Amygdala (tissue), 56 donors: ENCODE measurements at regions not wholly inside any gene's neighbourhood (a gene's known extent, or its start where the extent isn't known, plus 50 kb on each side); places are given as distances from the start of the nearest gene placed in this dataset.
A peak's percentile ranks its signal among the peaks of the same experiment; 100 is the strongest.

Source experiments
- DNase-seq, 56 donors: peaks; one replicate each; lab custom pipeline; 2025; lab: John Stamatoyannopoulos, UW

DNA sequence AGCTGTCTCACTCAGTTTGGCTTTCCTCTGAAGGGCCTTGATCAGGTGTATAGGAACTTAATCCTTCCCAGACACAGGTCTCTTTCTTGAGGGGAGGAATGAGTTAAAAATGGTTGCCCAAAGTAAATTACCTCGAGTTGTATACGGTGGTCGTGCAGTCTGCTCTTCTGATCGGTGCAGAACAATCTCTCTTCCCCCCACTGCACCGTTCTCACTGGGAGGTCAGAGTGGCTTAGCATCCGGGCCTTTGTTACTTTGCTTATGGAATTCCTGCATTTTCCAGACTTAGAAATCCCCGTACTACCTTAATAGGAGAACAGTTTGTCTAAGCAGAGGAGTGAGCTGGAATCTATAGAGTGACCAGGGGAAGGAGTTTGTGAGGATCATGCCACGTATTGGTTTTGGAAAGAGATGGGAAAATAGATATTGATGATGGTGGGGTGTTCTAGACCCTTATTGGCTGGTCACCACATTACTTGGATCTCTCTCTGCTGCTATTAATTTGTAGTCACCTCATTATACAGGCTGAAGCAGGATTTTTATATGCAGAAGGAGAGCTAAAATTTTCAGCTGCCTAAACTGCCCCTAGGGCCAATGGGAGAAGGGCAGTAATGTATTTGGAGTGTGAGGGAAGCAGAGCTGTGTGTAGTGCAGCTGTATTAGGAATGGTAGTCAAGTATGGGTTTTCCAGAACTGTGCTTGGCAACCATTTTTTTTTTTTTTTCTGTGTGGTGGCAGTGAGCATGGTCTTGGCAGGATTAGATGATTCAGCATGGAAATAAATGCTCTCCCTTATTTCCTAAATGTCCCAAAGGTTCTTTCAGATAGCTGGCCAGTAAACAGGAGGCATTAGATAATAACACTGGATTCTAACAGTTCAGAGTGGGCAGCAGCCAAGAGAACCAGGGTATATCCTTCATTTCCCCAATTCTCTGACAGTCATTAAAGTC lies 81.5 kb downstream of the NDUFS5 start:
- DNase-seq, result peak in 1 of 56 donors; percentile 35

- DNase-seq, result no peak
These were observed 83.5 kb downstream of the NDUFS5 start for GRCh38 chr1:39109644-39110043.

GRCh38 chr1:39110325-39110851 lies 84.2 kb downstream of the NDUFS5 start:
- DNase-seq, result no peak

DNA sequence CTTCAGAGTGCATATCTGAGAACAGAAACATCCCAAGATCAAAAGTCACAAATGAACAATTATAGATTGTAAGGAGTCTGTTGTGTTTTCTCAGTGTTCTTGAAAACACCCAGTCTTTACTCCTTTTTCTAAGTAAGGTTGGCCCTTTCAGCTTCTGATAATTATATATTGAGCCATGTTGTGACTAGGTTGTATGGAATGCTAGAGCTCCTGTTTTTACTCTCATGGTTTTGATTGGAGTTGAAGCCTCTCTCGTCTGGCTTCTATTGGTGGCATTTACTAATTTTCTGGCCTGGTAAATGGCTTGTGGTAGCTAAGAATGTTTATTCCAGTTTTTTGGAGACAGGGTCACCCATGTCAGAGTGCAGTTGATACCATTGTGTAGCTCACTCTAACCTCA lies 84.7 kb downstream of the NDUFS5 start:
- DNase-seq, result no peak

- DNase-seq, result no peak
These were observed 87.1 kb downstream of the NDUFS5 start for GRCh38 chr1:39113109-39113743.

DNA sequence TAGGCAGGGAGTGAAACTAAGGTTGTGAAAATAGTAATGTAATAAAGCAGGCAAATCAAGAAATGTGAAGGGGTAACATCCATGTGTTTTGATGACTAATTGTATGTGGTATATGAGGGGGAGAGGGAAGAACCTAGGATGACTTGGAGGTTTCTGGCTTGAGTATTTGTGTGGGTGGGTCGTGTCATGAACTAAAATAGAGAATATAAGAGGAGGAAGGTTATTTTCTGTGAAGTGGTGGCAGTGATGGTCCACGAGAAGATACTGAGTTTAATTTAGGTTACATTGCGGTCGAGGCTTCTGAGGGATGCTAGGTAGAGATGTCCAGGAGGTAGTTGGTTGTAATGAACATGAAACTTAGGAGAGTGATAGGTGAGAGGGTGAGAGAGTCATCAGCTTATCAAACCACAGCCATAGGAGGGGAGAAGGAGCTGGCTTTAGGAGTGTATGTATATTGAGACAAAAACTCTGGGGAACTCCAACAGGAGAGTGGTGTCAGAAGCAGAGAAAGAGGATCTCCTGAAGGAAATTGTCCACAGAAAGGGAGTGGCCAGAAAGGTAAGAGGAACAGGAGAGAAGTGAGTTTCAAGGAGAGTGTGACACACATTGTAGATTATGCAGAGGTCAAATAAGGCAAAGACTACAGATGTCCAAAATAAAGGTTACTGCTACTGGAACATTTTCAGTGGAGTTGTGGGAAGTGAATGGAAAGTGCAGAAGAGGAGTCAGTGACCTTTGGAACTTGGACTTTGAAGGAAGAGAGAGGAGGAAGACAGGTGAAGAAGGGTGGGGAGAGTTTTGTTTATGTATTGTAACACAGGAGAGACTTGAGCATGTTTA lies 89.0 kb upstream of the MACF1 start:
- DNase-seq, result no peak

- no peak for DNase-seq
These were observed 88.3 kb upstream of the MACF1 start for GRCh38 chr1:39116116-39116607.

DNA sequence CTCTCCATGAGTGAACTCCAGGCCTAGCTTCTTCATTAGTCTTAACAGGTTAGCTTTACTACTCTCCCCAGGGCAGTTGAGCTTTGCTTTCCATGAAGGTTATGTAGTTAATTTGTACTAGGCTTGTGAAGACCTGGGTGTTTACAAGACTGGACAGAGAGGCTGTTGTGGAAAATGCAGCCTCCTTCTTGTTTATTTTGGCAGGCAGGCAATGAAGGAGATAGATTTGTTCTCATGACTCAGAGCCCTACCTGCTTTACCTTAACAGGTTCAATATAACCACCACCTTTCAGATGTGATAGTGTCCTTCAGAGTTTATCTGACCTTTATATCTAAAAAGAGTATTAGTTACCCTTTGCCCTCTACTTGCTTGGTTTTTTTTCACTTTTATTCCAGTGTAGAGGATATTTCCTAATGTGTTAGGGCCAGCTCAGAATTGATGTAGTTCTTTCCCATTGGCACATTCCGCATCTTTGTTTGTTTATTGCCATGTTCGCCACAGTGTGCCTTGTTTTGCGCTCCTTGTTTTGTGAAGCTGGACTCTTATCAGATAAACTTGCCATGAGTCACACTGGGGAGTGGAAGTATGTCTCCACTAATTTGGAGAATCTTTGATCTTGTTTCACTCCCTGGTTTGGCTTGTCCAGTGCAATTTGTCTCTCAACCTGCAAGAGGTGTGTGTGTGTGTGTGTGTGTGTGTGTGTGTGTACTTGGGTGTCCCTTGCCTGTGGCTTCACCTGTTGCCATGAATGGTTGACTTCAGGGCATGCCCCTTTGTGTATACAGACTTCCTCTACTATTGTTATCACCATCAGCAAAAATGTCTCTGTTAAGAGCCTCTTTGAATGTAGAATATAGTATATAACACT lies 87.4 kb upstream of the MACF1 start:
- DNase-seq, result no peak

DNA sequence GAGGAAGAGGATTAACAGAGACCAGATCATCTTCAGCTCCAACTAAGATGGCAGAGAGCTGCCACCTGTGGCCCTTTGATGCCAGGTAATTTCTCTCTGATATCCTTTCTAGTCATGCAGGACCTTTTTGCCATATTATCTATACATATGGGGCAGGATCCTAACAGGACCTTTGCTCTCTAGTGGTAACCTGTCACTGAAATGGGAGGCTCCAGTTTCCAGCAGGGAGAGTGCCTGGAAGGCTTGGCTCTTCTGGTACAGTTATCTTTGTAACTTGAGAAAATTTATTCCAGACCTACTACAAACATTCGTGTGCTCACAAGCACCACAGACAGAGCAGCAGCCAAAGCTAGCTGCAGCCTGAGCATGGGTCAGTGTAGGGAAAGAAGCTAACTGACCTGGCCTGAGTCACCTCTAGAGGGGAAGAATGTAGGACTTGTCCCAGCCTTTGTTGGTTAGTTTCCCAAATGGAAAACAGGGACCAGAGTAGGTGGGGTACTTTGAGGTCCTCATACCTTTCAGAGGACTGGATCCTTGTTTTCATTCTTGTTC lies 86.5 kb upstream of the MACF1 start:
- no peak for DNase-seq

DNA sequence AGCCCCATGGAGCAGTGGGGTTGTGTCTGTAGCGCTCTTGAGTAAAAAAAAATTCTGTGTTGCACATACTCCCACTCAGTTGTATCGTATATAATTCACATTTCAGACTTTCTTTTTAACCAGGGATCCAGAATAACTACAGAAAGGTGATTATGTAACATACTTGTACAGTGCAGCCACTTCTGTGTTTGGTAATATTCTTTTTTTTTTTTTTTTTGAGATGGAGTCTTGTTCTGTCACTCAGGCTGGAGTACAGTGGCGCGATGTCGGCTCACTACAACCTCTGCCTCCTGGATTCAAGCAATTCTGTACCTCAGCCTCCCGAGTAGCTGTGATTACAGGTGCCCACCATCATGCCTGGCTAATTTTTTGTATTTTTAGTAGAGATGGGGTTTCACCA lies 82.4 kb upstream of the MACF1 start:
- DNase-seq, result no peak

GRCh38 chr1:39124282-39124681 lies 80.2 kb upstream of the MACF1 start:
- no peak for DNase-seq

DNA sequence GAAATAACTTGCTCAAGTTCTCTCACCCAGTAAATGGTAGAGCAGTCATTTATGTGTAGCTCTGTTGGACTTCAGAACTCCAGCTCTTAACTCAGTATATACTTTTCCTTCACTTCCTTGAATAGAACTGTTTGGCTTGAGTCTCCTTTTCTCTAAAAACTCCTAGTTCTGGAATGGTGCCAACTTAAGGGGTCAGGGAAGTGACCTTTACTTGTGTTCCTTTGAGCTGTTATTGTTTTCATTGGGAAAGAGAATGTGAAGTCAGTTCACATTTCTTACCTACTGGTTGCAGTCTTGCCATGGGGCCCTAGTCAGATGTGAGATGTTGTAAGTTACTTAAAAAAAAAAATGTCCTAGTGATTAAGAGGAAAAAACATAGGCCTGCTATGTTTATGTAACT lies 77.0 kb upstream of the MACF1 start:
- no peak for DNase-seq

GRCh38 chr1:39128126-39128525 lies 76.4 kb upstream of the MACF1 start:
- DNase-seq, result no peak

- DNase-seq, result no peak
These were observed 75.5 kb upstream of the MACF1 start for GRCh38 chr1:39128959-39129358.

- DNase-seq, result no peak
These were observed 75.0 kb upstream of the MACF1 start for GRCh38 chr1:39129514-39129913.

DNA sequence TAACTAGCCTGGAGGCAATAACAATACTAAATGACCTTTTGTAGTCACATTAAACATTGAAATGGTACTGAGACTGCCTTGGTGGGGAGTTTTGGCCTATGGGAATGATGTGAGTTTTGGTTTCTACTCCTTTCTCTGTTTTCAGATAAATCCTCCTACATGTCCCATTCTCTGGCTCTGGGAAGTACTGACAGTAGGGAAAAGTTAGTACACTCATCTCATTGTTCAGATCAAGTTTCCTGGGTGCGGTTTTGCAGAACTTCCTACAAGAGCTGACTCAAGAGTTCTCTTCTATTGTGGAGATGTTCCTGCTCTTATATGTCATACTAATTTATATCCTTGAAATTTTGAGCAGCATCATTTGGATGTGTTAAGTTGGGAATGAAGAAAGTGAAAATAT lies 74.2 kb upstream of the MACF1 start:
- no peak for DNase-seq

GRCh38 chr1:39131940-39132339 lies 72.6 kb upstream of the MACF1 start:
- no peak for DNase-seq

DNA sequence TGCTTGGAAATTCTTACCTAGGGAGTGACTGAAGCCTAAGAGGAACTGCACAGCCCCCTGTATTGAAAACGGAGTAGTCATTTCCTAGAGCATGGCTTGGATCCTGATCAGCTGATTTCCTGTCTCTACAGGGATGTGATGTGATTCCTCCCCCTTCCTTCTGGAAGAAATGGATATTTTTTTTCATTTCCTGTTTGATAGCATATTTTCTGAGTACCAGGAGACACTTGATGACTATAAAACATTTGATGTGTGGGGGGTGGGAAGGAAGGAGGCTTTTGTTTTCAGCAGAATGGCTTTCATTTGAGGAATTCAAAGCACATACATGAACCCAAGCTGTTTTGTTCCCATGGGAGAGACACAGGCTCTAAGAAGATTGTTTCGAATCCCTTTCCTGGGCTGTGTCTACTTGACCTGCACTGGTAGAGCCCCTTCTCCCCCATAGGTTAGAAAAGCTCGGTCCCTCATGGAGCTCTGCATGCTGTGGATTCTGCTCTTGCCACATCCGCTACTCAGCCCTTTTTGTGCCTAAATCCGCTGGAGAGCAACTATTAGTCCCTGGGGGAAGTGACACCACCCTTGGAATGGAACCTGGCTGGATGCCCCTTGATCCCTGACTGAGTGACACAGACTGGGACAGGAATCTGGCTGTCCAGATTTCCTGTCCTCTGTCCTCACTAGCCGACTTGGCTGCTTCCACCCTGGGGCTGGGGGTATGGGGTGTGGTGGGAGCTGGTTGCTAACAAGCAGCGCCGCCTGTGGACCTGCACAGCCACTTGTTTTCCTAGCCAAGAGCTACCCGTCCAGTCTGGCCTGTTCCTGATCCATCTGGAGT lies 71.8 kb upstream of the MACF1 start:
- peak in 38 of 56 donors; percentile 7 to 70 (median 37) for DNase-seq

GRCh38 chr1:39133340-39133684 lies 71.2 kb upstream of the MACF1 start:
- DNase-seq, result no peak
